22Rv1 (cell line): ENCODE measurements at regions not wholly inside any gene's neighbourhood (a gene's known extent, or its start where the extent isn't known, plus 50 kb on each side); places are given as distances from the start of the nearest gene placed in this dataset.

Source experiments
- CTCF ChIP-seq: fragments of 450-650 bp; IDR thresholded peaks from 2 replicates; pipeline ENCODE4 v1.5.1; 2017; ENCODE audit warnings: mild to moderate bottlenecking
- ZFX ChIP-seq: fragments of 450-650 bp; IDR thresholded peaks from 2 replicates; pipeline ENCODE4 v1.6.1; 2017; ENCODE audit warnings: antibody characterized with exemption, borderline replicate concordance

DNA sequence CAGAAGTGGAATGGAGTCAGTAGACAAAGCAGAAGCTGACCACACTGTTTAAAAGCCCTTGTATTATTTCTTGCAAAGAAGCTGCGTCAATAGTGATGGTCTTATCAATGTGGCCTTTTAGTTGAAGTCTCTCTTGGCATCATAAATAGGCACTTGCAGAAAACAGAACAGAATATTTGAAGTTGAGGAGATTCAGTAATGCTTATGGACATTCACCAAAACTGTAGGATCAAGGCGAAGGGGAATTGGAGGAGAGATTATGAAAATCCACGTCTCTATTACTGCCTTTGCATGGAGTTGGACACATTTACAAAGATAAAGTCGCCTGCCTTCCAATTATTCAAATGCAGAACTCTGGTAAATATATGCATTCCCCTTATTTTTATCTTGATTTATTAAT is 1482.8 kb downstream of the EFNB2 start:
- TF ChIP-seq CTCF (no peak), ZFX (no peak)
